ENCODE measurements at regions not wholly inside any gene's neighbourhood (a gene's known extent, or its start where the extent isn't known, plus 50 kb on each side); places are given as distances from the start of the nearest gene placed in this dataset.

- Histone ChIP-seq H3K9ac (ENCODE audit: insufficient read depth, low read length, poor library complexity, severe bottlenecking) (no peak overlapping the region), H3K4me1 (ENCODE audit: control insufficient read depth in 1 of 2, insufficient read depth in 2 of 2, low read length in 2 of 2) (peaks cover 12 to 13% of the 10 kb centered on the region in 2 donors), H3K27ac (ENCODE audit: low read depth in 1 of 2, low read length in 2 of 2) (no peak overlapping the region), H4K20me1 (ENCODE audit: insufficient read depth, low read length) (no peaks in the 10 kb centered on the region), H2AFZ (ENCODE audit: insufficient read depth, low read depth, low read length, poor library complexity, severe bottlenecking) (no peak overlapping the region), H3K4me2 (replicated peaks; ENCODE audit: extremely low read depth, low read length, poor library complexity, severe bottlenecking) (peak overlapping the region; percentile 19), H3K9me3 (replicated peaks in 1 of 2; ENCODE audit: control insufficient read depth in 1 of 2, insufficient read depth in 1 of 2, low read length in 2 of 2) (peaks cover 13% of the 10 kb centered on the region in 2 donors), H3K4me3 (replicated peaks in 1 of 3; ENCODE audit: low read depth in 2 of 3, low read length in 3 of 3) (no peak overlapping the region), H3K27me3 (ENCODE audit: control insufficient read depth in 2 of 2, insufficient read depth in 2 of 2, low read length in 2 of 2) (no peaks in the 10 kb centered on the region), H3K36me3 (replicated peaks in 1 of 2; ENCODE audit: control insufficient read depth in 1 of 2, insufficient read depth in 2 of 2, low read length in 2 of 2) (no peaks in the 10 kb centered on the region), H3K79me2 (ENCODE audit: insufficient read depth, low read length) (no peaks in the 10 kb centered on the region)
- Mint-ChIP-seq H3K27ac (peak overlapping the region in 1 of 7 donors; percentile 66), H3K36me3 (no peaks in the 10 kb centered on the region), H3K4me3 (no peak overlapping the region), H3K4me1 (peaks cover 10% of the 10 kb centered on the region), H3K9me3 (peaks cover 13 to 18% (median 17%) of the 10 kb centered on the region in 7 donors), H3K27me3 (ENCODE audit: low read depth in 3 of 3) (peaks cover 0 to 2% (median 0%) of the 10 kb centered on the region in 3 donors)
- intact Hi-C loops (cut with micrococcal nuclease): no loop called here
- 0% methylated on average over 1 of the region's 2 CpGs for WGBS (ENCODE audit: insufficient coverage)
- peak; percentile 14 to 63 (median 24) for DNase-seq
- TF ChIP-seq CTCF (IDR thresholded peaks at IDR 0.05): no peak
Measured at GRCh38 chr5:17928581-17928981, 294.3 kb downstream of the TAF11L14 start.

DNA sequence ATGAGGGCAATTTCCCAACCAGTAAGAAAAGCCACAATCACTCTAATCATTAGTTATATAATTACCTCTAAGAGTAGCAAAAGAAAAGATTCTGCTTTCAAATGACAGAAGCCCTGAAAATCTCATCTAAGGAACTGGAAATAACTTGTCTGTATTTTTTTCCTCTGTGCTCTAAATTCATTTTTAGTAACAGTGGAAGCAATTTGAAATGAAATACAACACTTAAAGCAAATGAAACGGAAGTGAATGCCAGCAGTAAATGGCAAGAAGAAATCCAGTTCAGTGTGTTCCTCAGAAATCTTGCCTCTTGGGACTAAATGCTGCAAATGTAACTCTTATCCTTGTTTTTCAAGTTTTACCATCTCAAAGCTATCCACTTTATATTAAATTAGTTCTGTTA is 294.9 kb downstream of the TAF11L14 start:
- WGBS (ENCODE audit: insufficient coverage): no CpG with 5 or more reads among the region's 1 CpG
- peaks cover 15 to 20% (median 18%) of the 10 kb centered on the region in 7 donors for H3K9me3 Mint-ChIP-seq
- Histone ChIP-seq H3K4me1 (ENCODE audit: control insufficient read depth in 1 of 2, insufficient read depth in 2 of 2, low read length in 2 of 2) (peaks cover 12 to 13% of the 10 kb centered on the region in 2 donors), H3K4me2 (replicated peaks; ENCODE audit: extremely low read depth, low read length, poor library complexity, severe bottlenecking) (peak overlapping the region; percentile 19), H4K20me1 (ENCODE audit: insufficient read depth, low read length) (no peaks in the 10 kb centered on the region), H3K9ac (ENCODE audit: insufficient read depth, low read length, poor library complexity, severe bottlenecking) (no peak overlapping the region), H3K36me3 (replicated peaks in 1 of 2; ENCODE audit: control insufficient read depth in 1 of 2, insufficient read depth in 2 of 2, low read length in 2 of 2) (no peaks in the 10 kb centered on the region), H3K79me2 (ENCODE audit: insufficient read depth, low read length) (no peaks in the 10 kb centered on the region), H3K27ac (ENCODE audit: low read depth in 1 of 2, low read length in 2 of 2) (no peak overlapping the region), H3K4me3 (replicated peaks in 1 of 3; ENCODE audit: low read depth in 2 of 3, low read length in 3 of 3) (no peak overlapping the region), H3K27me3 (ENCODE audit: control insufficient read depth in 2 of 2, insufficient read depth in 2 of 2, low read length in 2 of 2) (no peaks in the 10 kb centered on the region), H2AFZ (ENCODE audit: insufficient read depth, low read depth, low read length, poor library complexity, severe bottlenecking) (no peak overlapping the region), H3K9me3 (replicated peaks in 1 of 2; ENCODE audit: control insufficient read depth in 1 of 2, insufficient read depth in 1 of 2, low read length in 2 of 2) (peaks cover 13 to 18% of the 10 kb centered on the region in 2 donors)
- intact Hi-C loops (cut with micrococcal nuclease): no loop called here
- no peaks in the 10 kb centered on the region for H3K36me3 Mint-ChIP-seq
- peaks cover 10% of the 10 kb centered on the region for H3K4me1 Mint-ChIP-seq
- H3K27me3 Mint-ChIP-seq (ENCODE audit: low read depth in 3 of 3): peaks cover 0 to 2% (median 0%) of the 10 kb centered on the region in 3 donors
- TF ChIP-seq CTCF (IDR thresholded peaks at IDR 0.05): no peak
- H3K27ac Mint-ChIP-seq: peak overlapping the region in 1 of 7 donors; percentile 66
- DNase-seq: no peak
- H3K4me3 Mint-ChIP-seq: peak overlapping the region in 1 of 2 donors; percentile 15

Data from CD14-positive monocyte (primary cell).